ENCODE measurements at regions not wholly inside any gene's neighbourhood (a gene's known extent, or its start where the extent isn't known, plus 50 kb on each side); places are given as distances from the start of the nearest gene placed in this dataset.

DNA sequence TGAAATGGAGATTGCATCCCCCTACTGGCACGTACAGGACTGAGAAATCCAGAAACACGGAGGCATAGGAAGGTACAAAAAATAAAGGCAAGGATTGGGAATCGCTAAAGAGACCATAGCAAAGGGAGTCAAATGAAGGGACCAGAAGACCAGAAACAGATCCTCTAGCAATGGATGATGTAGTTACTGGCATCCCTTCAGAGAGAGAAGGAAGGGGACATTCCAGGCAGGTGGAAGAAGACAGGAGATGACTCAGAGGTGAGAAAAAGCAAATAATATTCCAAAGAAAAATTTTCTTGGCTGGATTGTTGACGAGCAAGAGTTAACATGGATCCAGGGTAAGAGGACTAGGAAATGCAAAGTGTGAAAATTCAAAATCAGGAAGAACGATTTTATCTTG is 78.4 kb upstream of the FZD7 start (continued):
- TF ChIP-seq CLOCK (CRISPR knock-in tag; IDR thresholded peaks at IDR 0.05; ENCODE audit: borderline replicate concordance): no peak
- TF ChIP-seq NCOA6 (IDR thresholded peaks at IDR 0.05): no peak
- TF ChIP-seq WHSC1 (IDR thresholded peaks at IDR 0.05; ENCODE audit: low read length): no peak
- no peak for TF ChIP-seq HDGF (IDR thresholded peaks at IDR 0.05)
- no peak for TF ChIP-seq TAL1 (IDR thresholded peaks at IDR 0.05)
- no peak for TF ChIP-seq TCF7L2 (IDR thresholded peaks at IDR 0.05; ENCODE audit: low read depth, low read length)
- TF ChIP-seq ZKSCAN8 (CRISPR knock-in tag; IDR thresholded peaks at IDR 0.05): no peak
- TF ChIP-seq ZNF23 (CRISPR knock-in tag; IDR thresholded peaks at IDR 0.05): no peak
- no peak for TF ChIP-seq LARP7 (IDR thresholded peaks at IDR 0.05)

- Histone ChIP-seq H3K4me2 (ENCODE audit: insufficient read depth, low read length) (no peak overlapping the region), H3K9ac (ENCODE audit: insufficient read depth in 1 of 2, low read depth in 2 of 2, low read length in 2 of 2) (no peak overlapping the region), H4K20me1 (replicated peaks; ENCODE audit: control insufficient read depth, insufficient read depth, low read length) (no peaks in the 10 kb centered on the region), H3K4me3 (no peak overlapping the region), H3K27me3 (ENCODE audit: control insufficient read depth in 2 of 2, insufficient read depth in 2 of 2, low read length in 2 of 2) (peaks cover 2 to 38% of the 10 kb centered on the region in 2 experiments; a peak in 3 of 5 replicates), H2AFZ (ENCODE audit: low read depth, low read length) (no peak overlapping the region), H3K36me3 (ENCODE audit: control insufficient read depth, insufficient read depth, low read length) (no peaks in the 10 kb centered on the region), H3K79me2 (ENCODE audit: control insufficient read depth, insufficient read depth, low read length) (no peaks in the 10 kb centered on the region), H3K4me1 (replicated peaks in 1 of 2; ENCODE audit: control insufficient read depth in 2 of 2, insufficient read depth in 2 of 2, low read length in 2 of 2) (no peaks in the 10 kb centered on the region; a peak in 1 of 5 replicates), H3K9me1 (ENCODE audit: control insufficient read depth, insufficient read depth, low read length) (no peaks in the 10 kb centered on the region), H3K27ac (ENCODE audit: extremely low read depth, low read depth, low read length) (no peak overlapping the region), H3K9me3 (replicated peaks; ENCODE audit: control insufficient read depth, insufficient read depth, low read depth, low read length) (no peaks in the 10 kb centered on the region)
- ChIA-PET CTCF (ENCODE audit: low intra/inter-chr PET ratio) (no interaction called here), POLR2A (interaction anchor here (0.7 kb wide), 1 partner anchor 400 kb away, joined by 3 read pairs; no protein-coding TSS in a partner anchor)
- FAIRE-seq (no peak), ATAC-seq (no peak), DNase-seq (ENCODE audit: extremely low read depth in 1 of 4, low spot score in 3 of 4) (no peak)
- BruUV-seq (replicated peaks): no TSS peak
- TF ChIP-seq KLF16 (IDR thresholded peaks at IDR 0.05) (no peak), ELF4 (CRISPR knock-in tag; IDR thresholded peaks at IDR 0.05) (no peak), ZNF175 (CRISPR knock-in tag; IDR thresholded peaks at IDR 0.05; ENCODE audit: low read depth) (no peak), ZNF197 (CRISPR knock-in tag; IDR thresholded peaks at IDR 0.05; ENCODE audit: low read depth) (no peak), ZNF445 (CRISPR knock-in tag; IDR thresholded peaks at IDR 0.05; ENCODE audit: low read depth) (no peak), TRIM28 (IDR thresholded peaks at IDR 0.05) (no peak), IRF2 (CRISPR knock-in tag; IDR thresholded peaks at IDR 0.05) (no peak), PKNOX1 (IDR thresholded peaks at IDR 0.05) (no peak)
- intact Hi-C loops (cut with micrococcal nuclease) (no loop called here), in situ Hi-C loops (cut with MboI) (no loop called here)
- 3% methylated on average over 4 of the region's 4 CpGs for WGBS (ENCODE audit: insufficient coverage, low coverage, missing lambda C conversion rate)
These were observed 77.9 kb upstream of the FZD7 start for GRCh38 chr2:201955702-201956141.

Measured in K562 (cell line).